WI38 (cell line): ENCODE measurements at regions not wholly inside any gene's neighbourhood (a gene's known extent, or its start where the extent isn't known, plus 50 kb on each side); places are given as distances from the start of the nearest gene placed in this dataset.

Experiments
- H3K4me3 ChIP-seq: 2 replicates; pipeline ENCODE4 v1.5.1; 2011; ENCODE audit warnings: low read depth, mild to moderate bottlenecking, control low read depth, low read length
- CTCF ChIP-seq: IDR thresholded peaks from 2 replicates; pipeline ENCODE4 v1.5.1; 2012; ENCODE audit warnings: low read depth, mild to moderate bottlenecking, control low read depth, low read length

- H3K4me3 ChIP-seq, result no peak overlapping the region
Observed at GRCh38 chr2:65834062-65834461, 401.7 kb upstream of the SPRED2 start.

GRCh38 chr2:65831509-65831908, 399.1 kb upstream of the SPRED2 start:
- H3K4me3 ChIP-seq, result no peak overlapping the region
- no peak for TF ChIP-seq CTCF

More at GRCh38 chr2:65834062-65834461, 401.7 kb upstream of the SPRED2 start:
- no peak for TF ChIP-seq CTCF

GRCh38 chr2:65826567-65826966, 394.2 kb upstream of the SPRED2 start:
- H3K4me3 ChIP-seq, result no peak overlapping the region
- no peak for TF ChIP-seq CTCF

- H3K4me3 ChIP-seq, result no peak overlapping the region
- no peak for TF ChIP-seq CTCF
Observed at GRCh38 chr2:65823511-65823910, 391.1 kb upstream of the SPRED2 start.

- TF ChIP-seq CTCF, result no peak
- H3K4me3 ChIP-seq, result no peak overlapping the region
Observed at GRCh38 chr2:65820454-65820853, 388.1 kb upstream of the SPRED2 start.

- no peak for TF ChIP-seq CTCF
Observed at GRCh38 chr2:65819963-65820362, 387.6 kb upstream of the SPRED2 start.

GRCh38 chr2:65818873-65819451, 386.6 kb upstream of the SPRED2 start:
- H3K4me3 ChIP-seq, result no peak overlapping the region
- no peak for TF ChIP-seq CTCF

More at GRCh38 chr2:65819963-65820362, 387.6 kb upstream of the SPRED2 start:
- H3K4me3 ChIP-seq, result no peak overlapping the region
